Renal pelvis (tissue), 1 donor: ENCODE measurements at regions not wholly inside any gene's neighbourhood (a gene's known extent, or its start where the extent isn't known, plus 50 kb on each side); places are given as distances from the start of the nearest gene placed in this dataset.
A peak's percentile ranks its signal among the peaks of the same experiment; 100 is the strongest.
"Not testable (repeated sequence)": the region's sequence is repeated elsewhere in the genome, so short reads cannot be mapped to it uniquely, and the experiment has no call there.

ENCODE experiments used
- DNase-seq: peaks from one replicate; pipeline ENCODE4 v3.0.0-alpha.2; 2013

GRCh38 chr1:56267611-56268010 is 311.8 kb downstream of the PLPP3 start:
- DNase-seq = no peak

DNA sequence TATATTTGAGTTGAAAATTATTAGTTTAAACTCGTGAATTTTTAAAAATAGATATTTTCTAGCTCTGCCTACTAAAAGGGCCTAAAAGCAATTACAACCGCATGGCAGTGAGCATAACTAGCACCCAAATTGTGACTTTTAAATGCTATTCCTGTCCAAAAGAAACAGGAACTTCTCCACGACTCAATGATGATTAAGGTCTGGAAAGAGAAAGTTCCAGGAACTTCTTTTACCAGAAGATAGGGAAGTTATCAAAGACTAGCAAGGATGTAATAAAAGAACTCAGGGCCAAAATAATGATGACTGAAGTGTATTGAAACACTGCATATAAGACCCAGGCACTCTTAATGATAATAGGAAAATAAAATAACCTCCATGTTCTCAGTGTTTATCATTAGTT is 313.0 kb downstream of the PLPP3 start:
- DNase-seq = no peak

- no peak for DNase-seq
These were observed 314.1 kb downstream of the PLPP3 start for GRCh38 chr1:56265216-56265615.

DNA sequence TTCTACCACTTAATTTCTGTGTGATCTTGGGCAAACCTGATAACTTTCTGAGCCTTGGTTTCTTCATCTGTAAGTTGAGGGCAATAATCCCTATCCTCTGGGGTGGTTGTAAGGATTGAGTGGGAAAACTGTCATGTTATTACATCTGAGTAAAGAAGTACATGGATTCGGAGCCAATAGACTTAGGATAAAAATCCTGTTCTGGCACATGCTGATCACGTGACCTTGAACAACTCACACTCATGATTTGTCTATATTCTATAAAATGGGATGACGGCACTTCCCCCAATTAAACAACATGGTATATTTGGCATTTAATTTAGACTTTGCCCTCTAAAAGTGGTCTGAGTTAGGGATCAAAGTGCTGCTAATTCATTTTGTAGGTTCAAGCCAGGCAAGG is 315.5 kb downstream of the PLPP3 start:
- no peak for DNase-seq

DNA sequence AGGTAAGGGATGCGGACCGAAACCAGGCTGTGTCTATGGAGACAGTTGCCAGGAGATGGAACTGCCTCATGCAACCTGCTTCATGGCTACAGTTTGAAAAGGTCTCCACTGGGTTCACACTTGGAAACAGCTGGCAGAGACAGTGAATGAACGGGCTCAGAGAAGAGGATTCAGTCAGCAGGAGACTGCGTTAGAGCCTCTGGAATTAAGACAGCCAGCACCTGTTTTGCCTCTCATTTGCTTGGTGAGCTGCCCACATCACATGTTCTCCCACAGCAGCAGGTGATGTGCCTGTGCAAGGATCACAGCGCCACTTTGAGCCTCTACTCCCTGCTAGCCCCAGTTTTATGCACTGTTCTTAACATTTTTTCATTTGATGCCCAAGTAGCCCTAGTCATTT is 321.0 kb downstream of the PLPP3 start:
- no peak for DNase-seq

DNA sequence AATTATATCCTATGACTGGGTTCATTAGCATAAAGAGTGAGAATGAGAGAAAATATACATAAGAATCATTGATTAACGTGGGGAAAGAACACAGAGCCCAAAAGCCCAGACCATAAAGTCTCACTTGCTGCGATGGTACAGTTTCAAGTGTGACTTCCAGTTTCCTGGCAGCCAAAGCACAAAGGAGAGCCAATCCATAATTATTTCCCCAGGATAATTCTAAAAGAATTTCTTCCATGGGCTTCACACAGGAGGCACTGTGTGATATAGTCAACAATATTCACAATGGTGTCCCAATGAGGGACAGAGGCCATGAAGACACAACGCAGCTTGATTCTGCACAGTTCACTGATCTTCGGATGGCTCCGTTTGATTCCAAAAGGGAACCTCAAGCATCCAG is 321.6 kb downstream of the PLPP3 start:
- no peak for DNase-seq

GRCh38 chr1:56256153-56257000 is 323.0 kb downstream of the PLPP3 start:
- no peak for DNase-seq

DNA sequence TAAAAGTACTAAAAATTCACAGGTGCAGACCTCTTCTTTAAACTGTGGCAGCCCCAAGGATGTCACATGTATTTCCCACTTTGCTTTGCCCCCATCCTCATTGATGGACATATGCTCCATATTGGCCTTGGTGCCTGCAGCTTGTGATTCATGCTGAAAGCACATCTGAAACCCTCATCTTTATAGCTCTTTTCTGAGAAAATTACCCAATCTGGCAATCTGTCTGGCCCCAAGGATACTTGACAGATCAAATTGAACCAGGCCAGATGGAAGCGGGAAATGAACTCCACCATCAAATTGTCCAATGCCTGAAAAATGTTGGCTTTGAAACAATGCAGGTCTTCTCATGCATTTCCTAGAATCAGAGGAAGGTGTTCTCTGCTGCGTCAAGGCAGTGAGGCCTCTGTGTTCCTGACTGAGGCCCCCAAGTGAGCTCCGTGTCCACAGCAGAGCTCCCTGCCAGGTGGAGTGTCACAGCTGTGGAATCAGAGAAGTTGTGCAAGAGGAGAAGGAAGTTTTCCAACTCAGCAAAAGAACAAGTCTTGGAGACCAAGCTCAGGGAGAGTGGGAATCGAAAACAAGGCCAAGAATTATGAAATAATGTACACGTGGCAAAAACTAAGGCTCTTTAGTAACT is 323.7 kb downstream of the PLPP3 start:
- DNase-seq = no peak

DNA sequence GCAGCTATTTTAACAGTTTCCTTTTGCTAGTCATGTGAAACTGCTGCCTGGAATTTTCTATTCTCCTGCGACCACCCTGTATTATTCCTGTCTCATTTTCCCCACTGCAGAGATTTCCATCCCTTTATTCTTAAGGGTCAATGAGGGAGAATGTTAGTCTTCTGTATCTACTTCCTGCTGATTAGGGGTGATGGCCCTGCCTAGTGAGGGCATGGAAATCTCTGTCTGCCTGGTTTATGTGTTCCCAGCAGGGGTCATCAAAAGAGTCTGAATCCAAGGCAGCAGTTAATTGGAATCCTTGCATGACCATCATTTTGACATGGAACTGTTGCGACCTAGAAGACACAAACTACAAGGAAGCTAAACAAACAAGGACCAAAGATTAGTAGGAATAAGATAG is 325.2 kb downstream of the PLPP3 start:
- no peak for DNase-seq

DNA sequence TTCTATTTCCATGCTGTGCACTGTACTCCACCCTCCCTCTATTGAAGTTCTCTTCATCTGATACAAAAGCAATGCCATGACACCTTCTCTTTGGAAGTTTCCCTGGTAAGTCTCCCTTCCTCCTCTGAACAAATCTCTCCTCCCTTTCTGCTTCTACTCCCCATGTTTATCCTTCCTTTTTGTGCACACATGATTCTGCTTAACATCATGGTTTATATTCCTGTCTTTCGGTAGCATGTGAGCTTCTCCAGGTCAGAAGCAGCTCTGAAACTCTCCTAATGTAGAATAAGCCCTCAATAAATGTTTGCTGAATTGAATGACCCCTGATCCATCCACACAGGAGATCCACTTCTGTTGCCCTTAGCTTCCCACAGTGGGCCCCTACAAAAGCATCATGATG is 328.6 kb downstream of the PLPP3 start:
- no peak for DNase-seq

- DNase-seq = no peak
These were observed 330.1 kb downstream of the PLPP3 start for GRCh38 chr1:56249234-56249633.

DNA sequence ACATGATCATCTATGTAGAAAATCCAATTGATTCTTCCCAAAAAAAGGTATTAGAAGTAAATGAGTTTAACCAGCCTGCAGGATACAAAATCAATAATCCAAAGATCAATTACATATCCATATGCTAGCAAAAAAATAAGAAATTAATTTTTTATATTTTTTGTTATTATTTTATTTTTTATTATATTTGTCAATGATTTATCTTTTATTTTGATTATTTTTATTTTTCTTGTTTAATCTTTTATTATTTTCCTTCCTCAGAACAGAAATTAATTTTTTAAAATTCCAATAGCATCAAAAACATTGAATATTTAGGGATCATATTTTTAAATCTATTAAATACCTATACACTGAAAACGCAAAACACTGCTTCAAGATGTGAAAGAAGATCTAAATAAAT is 331.2 kb downstream of the PLPP3 start:
- no peak for DNase-seq

DNA sequence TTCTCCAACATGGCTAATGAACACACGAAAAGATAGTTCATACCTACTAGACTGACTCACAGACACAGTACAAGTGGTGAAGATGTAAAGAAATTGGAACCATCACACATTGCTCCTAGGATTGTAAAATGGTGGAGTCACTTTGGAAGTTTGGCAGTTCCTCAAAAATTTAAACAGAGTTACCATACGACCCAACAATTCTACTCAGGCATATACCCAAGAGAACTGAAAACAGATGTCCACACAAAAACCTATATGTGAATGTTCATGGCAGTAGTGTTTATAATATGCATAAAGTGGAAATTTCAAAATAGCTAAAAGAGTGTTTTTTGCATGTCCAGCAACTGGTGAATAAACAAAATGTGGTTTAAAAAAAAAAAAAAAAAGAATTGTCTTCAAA is 332.6 kb downstream of the PLPP3 start:
- DNase-seq = not testable (repeated sequence)

GRCh38 chr1:56240400-56240799 is 339.0 kb downstream of the PLPP3 start:
- no peak for DNase-seq

DNA sequence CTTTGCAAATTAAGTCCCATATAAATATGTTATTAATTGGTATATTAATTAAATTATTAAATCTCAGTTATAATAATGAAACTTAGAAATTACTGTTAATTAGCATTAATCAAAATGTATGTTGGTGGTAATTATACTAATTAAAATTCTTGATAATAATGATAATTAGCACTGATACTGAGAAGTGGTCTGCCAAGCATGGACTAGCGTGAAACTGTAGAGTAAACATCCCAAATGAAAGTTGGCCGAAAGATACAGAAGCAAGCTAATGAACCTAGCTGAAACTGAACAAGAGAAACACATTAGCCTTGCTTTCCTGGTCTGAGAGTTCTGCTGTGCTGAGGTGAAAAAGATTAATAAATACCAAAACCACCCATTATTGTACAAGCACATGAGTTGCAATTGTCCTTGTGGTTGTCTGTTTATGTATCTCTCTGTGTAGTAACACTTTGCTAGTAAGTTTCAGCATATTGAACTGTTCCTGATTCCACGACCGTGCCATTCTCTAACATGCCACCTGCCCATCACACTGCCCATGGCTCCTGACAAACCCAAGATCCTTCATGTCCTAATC is 341.8 kb downstream of the PLPP3 start:
- no peak for DNase-seq

DNA sequence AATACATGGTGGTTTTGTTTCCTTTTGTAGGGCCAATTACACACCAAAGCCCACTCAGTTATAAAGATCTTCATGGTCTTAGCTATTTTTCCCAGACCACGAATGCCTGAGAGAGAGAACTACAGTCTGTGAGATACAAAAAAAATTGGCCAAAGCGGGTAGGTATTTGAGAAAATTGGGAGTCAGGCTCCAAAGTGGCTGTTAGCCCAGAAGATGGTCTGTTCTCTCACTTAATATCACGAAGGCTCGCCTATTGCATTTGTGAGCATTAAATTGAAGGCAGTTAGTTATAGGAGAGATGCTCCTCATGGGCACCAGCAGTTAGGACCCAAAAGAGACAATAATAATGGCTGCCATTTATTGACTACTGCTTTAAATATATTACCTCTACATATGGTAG is 342.7 kb downstream of the PLPP3 start:
- no peak for DNase-seq

DNA sequence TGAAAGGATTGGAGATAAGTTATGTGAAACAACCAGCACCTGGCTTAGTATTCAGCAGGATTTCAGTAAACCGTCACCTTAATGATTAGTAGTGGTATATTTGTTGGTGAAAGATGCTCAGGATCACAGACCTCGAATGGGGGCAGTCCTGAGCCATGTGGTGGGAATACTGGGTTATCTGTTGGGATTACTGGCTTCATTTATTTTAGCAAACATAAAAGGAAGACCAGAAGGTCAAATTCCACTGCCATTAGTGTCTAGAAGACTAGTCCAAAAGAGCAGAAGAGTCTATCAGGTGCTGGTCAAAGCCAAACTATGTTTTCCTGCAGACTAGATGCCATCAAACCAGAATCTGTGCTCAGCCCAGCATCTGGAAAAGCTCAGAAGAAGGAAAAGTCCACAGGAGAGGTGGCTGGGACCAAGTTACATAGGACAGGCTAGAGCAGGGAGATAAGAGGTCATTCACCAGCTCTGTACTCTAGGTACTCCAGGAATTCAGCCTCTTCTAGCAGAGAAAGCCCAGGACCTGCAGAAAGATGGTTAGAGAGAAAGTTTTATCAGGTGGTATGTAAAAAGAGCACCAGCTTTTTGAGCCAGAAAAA is 343.4 kb downstream of the PLPP3 start:
- DNase-seq = no peak

DNA sequence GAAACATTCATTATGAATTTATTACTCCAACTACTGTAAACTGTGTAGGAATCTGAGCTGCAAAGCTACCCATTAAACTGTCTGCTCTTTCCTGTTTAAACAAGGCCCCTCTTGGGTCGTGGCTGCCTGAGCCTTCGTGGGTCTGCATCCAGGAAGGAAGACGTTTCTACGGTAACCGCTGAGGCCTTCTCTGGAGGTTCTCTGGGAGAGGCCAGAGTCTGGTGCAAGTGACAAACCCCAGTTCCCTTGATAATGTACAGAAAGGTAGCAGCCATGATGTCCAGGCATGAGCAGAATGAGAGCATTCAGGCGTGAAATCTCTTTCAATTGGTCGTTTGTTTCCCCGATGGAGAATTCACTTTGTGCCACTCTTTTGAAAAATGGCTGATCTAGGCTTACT is 350.2 kb downstream of the PLPP3 start:
- DNase-seq = peak; percentile 76

DNA sequence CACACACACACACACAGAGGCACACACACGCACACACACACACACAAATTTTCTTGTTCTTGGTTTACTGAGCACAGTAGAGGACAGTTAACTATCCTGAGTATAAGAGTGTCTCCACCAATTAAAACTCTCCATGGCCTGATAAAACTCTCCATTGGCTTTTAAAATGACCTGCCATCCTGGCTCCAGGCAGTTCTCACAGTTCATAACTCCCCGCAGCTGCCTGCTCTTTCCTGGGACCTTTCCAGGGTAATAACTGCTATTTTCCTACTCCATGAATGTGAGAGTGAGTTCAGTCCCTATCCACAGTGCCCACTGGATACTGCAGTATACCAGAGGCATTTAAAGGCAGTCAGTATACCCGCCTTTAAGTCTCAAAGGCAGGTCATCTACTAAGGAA is 351.5 kb downstream of the PLPP3 start:
- DNase-seq = no peak

- no peak for DNase-seq
These were observed 352.0 kb downstream of the PLPP3 start for GRCh38 chr1:56227401-56227800.

DNA sequence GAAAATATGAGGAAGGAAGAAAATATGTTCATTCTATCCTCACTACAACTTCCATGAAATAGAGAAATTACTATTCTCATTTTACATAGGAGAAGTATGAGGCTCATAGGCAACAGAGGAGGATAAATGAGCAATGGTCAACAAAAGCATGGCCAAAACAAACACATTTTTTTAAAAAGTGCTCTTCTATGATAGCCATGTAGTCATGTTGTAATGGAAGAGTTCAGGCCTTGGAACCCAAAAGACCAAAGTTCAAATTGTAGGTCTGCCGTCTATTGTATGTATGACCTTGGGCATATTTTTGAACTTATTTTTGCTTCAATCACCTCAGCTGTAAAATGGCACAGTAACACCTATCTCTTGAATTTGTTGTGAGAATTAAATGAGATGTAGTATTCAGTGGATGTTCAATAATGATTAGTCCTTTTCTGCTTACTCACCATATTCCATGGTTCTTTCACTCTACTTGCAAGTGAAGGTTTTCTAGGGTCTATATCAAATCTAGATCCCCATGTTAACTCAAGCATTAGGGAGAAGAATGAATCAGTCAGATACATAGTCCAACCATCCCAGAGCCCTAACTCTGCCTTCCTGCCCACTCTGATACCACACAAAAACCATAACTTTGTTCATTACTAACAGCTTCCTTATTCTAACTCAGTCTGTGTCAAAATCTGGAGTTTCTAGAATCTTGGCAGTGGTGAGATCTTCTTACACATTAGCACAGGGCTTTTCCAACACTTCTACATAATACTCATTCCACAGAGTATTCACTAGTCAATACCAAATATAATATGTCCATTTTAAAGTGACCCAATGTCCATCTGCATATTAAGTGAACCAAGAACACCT is 353.2 kb downstream of the PLPP3 start:
- no peak for DNase-seq

DNA sequence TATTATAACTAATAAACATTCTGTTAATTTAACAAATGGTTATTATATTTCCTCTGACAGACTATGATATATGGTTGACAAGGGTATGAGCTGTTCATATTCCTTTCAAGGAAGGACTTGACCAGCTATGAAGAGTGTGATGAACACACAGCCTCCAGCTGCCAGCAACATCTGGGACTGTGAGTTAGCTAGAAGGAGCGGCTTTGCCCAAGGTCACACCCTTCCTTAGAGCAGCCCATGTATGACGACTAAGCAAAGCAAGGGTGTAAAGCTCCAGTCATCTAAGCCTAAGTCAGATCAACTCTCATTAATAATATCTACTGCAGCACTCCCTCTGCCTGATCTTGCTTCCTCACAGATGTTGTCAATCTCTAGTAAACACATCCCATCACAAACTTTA is 355.4 kb downstream of the PLPP3 start:
- DNase-seq = no peak
